SK-N-SH (cell line): ENCODE measurements at regions not wholly inside any gene's neighbourhood (a gene's known extent, or its start where the extent isn't known, plus 50 kb on each side); places are given as distances from the start of the nearest gene placed in this dataset.

ENCODE experiments used
- CTCF ChIA-PET: fragments of 300-600, 350-600 bp; formaldehyde crosslinking; extraction: SDS; loops from one replicate; lab custom pipeline; 2021; lab: Yijun Ruan, JAX
- POLR2A ChIA-PET: fragments of 350-600 bp; sonication (Branson Sonifier 250); formaldehyde crosslinking; extraction: SDS; loops from one replicate; lab custom pipeline; 2020; ENCODE audit warnings: antibody characterized with exemption, inconsistent platforms; lab: Yijun Ruan, JAX
- DNase-seq: peaks from one replicate; pipeline ENCODE4 v3.0.0; 2012
- H2AFZ ChIP-seq: fragments of 200-600 bp; sonication (generic); 2 replicates; pipeline ENCODE4 v1.8.1; 2016; ENCODE audit warnings: antibody characterized with exemption, mild to moderate bottlenecking, low read depth
- H3F3A ChIP-seq: fragments of 200-600 bp; sonication (generic); replicated peaks from 2 replicates; pipeline ENCODE3; 2016; ENCODE audit warnings: antibody characterized with exemption, mild to moderate bottlenecking; ENCODE audit not compliant: insufficient read depth
- H3K27ac ChIP-seq, 2 experiments: fragments of 200-500 bp in 1 of 2; fragments of 200-600 bp in 1 of 2; sonication (Bioruptor generic) in 1 of 2; sonication (generic), shearing (Covaris generic) in 1 of 2; 2 replicates each; pipeline versions ENCODE4 v1.5.1 to v1.6.1; 2014 to 2016; ENCODE audit warnings: low read depth in 2 of 2, inconsistent platforms in 1 of 2, low read length in 1 of 2, mild to moderate bottlenecking in 1 of 2, mixed read lengths in 1 of 2
- H3K27me3 ChIP-seq: fragments of 200-600 bp; sonication (generic), shearing (Covaris generic); 2 replicates; pipeline ENCODE4 v1.6.1; 2016; ENCODE audit warnings: mixed run types; ENCODE audit not compliant: insufficient read depth
- H3K36me3 ChIP-seq, 2 experiments: fragments of 200-500 bp in 1 of 2; fragments of 200-600 bp in 1 of 2; sonication (Bioruptor generic) in 1 of 2; sonication (generic) in 1 of 2; replicated peaks in 1 of 2; 2 replicates each; pipeline versions ENCODE3 to v1.5.1; 2014 to 2016; ENCODE audit warnings: low read length in 1 of 2, mild to moderate bottlenecking in 1 of 2; ENCODE audit not compliant: insufficient read depth in 2 of 2, control insufficient read depth in 1 of 2
- H3K4me1 ChIP-seq, 2 experiments: fragments of 200-500 bp in 1 of 2; fragments of 200-600 bp in 1 of 2; sonication (Bioruptor generic) in 1 of 2; sonication (generic), shearing (Covaris generic) in 1 of 2; 2 replicates each; pipeline versions ENCODE4 v1.5.1 to v1.6.1; 2014 to 2016; ENCODE audit warnings: low read depth in 1 of 2, low read length in 1 of 2, mixed run types in 1 of 2; ENCODE audit not compliant: insufficient read depth in 2 of 2, control insufficient read depth in 1 of 2
- H3K4me2 ChIP-seq: fragments of 200-600 bp; sonication (generic), shearing (Covaris generic); 2 replicates; pipeline ENCODE4 v1.6.1; 2017; ENCODE audit warnings: mixed run types
- H3K4me3 ChIP-seq, 2 experiments: fragments of 200-500 bp in 1 of 2; fragments of 200-600 bp in 1 of 2; sonication (Bioruptor generic) in 1 of 2; sonication (generic), shearing (Covaris generic) in 1 of 2; 2 replicates each; pipeline versions ENCODE4 v1.5.1 to v1.8.1; 2014 to 2016; ENCODE audit warnings: low read depth in 2 of 2, inconsistent platforms in 1 of 2, low read length in 1 of 2, mild to moderate bottlenecking in 1 of 2, mixed read lengths in 1 of 2, moderate library complexity in 1 of 2
- H3K79me2 ChIP-seq: fragments of 200-600 bp; sonication (generic); 2 replicates; pipeline ENCODE4 v1.8.1; 2017; ENCODE audit warnings: mild to moderate bottlenecking; ENCODE audit not compliant: insufficient read depth
- H3K9ac ChIP-seq: fragments of 200-600 bp; sonication (generic); 2 replicates; pipeline ENCODE4 v1.6.1; 2017; ENCODE audit warnings: mixed run types
- H3K9me2 ChIP-seq: fragments of 200-600 bp; sonication (generic); 2 replicates; pipeline ENCODE4 v1.6.1; 2017; ENCODE audit warnings: mixed run types
- H3K9me3 ChIP-seq: fragments of 200-600 bp; sonication (generic); 2 replicates; pipeline ENCODE4 v1.6.1; 2017; ENCODE audit warnings: mixed run types, mild to moderate bottlenecking, moderate library complexity
- H4K20me1 ChIP-seq: fragments of 200-600 bp; sonication (generic); 2 replicates; pipeline ENCODE4 v1.6.1; 2017; ENCODE audit warnings: mild to moderate bottlenecking, mixed run types; ENCODE audit not compliant: insufficient read depth
- CHD2 ChIP-seq: fragments of 150-350 bp; IDR thresholded peaks from 2 replicates; pipeline ENCODE4 v1.6.1; 2018; ENCODE audit warnings: low read length; ENCODE audit not compliant: partially characterized antibody
- EZH2phosphoT487 ChIP-seq: fragments of 200-600 bp; sonication (generic); IDR thresholded peaks from 2 replicates; pipeline ENCODE4 v1.6.1; 2017; ENCODE audit warnings: low read depth, mixed run types, mild to moderate bottlenecking, antibody characterized with exemption, moderate library complexity, borderline replicate concordance
- FOXM1 ChIP-seq: IDR thresholded peaks from 2 replicates; pipeline ENCODE4 v1.4.0; 2012; ENCODE audit warnings: low read depth, mild to moderate bottlenecking
- GABPA ChIP-seq: IDR thresholded peaks from 2 replicates; pipeline ENCODE4 v1.4.0; 2012; ENCODE audit warnings: low read depth, mild to moderate bottlenecking
- JUND ChIP-seq: IDR thresholded peaks from 2 replicates; pipeline ENCODE4 v1.4.0; 2012
- NRF1 ChIP-seq: IDR thresholded peaks from 2 replicates; pipeline ENCODE4 v1.6.1; 2012; ENCODE audit warnings: low read depth, mild to moderate bottlenecking, low read length
- RFX5 ChIP-seq: IDR thresholded peaks from 2 replicates; pipeline ENCODE4 v1.6.1; 2012; ENCODE audit warnings: mild to moderate bottlenecking, improper control_type of control experiment, low read length
- TAF1 ChIP-seq: IDR thresholded peaks from 2 replicates; pipeline ENCODE4 v1.6.1; 2012; ENCODE audit warnings: low read depth, mild to moderate bottlenecking, low read length, moderate library complexity, borderline replicate concordance
- TCF12 ChIP-seq: IDR thresholded peaks from 2 replicates; pipeline ENCODE4 v1.4.0; 2012
- TEAD4 ChIP-seq: IDR thresholded peaks from 2 replicates; pipeline ENCODE4 v1.4.0; 2012; ENCODE audit warnings: mild to moderate bottlenecking, borderline replicate concordance; ENCODE audit not compliant: insufficient read depth
- YY1 ChIP-seq: IDR thresholded peaks from 2 replicates; pipeline ENCODE4 v1.4.0; 2012; ENCODE audit warnings: low read depth, mild to moderate bottlenecking
- WGBS: methylation state at CpG from one replicate; pipeline ENCODE4 v1.1.6; 2017; ENCODE audit warnings: low lambda C conversion rate; 5-methylcytosine and 5-hydroxymethylcytosine counted together
- TF ChIP-seq, protein P1 (sequence below): IDR thresholded peaks from 2 replicates; pipeline ENCODE4 v1.4.0; 2012; ENCODE audit warnings: low read depth, borderline replicate concordance
- TF ChIP-seq, protein P2 (sequence below): IDR thresholded peaks from 2 replicates; pipeline ENCODE4 v1.6.1; 2012; ENCODE audit warnings: mild to moderate bottlenecking, low read depth, low read length, moderate library complexity
- TF ChIP-seq, protein P3 (sequence below): fragments of 200-600 bp; sonication (generic); IDR thresholded peaks from 2 replicates; pipeline ENCODE4 v1.6.1; 2017; ENCODE audit warnings: antibody characterized with exemption, mild to moderate bottlenecking, moderate library complexity

DNA sequence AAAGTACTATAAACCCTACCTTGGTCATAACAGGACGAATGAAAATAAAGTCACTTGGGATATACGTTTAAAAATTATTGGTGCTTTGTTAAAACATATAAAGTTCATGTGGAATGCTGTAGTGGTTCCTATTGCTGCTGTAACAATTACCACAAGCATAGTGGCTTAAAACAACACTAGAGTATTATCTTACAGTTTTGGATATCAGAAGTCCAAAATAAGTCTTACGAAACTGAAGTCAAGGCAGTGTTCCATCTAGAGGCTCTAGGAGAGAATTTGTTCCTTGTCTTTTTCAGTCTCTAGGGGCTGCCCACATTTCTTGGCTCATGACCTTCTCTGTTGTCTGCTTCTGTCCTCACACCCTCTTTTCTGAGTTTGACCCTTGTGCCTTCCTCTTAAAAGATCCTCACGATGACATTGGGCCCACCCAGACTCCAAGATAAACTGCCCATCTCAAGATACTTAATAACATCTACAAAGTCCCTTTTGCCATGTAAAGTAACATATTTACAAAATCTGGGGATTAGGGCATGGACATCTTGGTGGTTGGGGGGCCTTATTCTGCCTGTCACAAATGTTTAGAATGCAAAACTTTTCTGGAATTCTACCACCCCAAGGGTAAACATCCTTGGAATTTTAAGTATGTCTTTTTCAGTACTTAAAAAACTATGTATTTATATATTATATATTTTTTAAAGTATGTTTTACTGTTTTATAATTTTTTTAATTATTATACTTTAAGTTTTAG lies 178.1 kb downstream of the ETNK1 start:
- H4K20me1 ChIP-seq: no peaks in the 10 kb centered on the region
- ChIA-PET CTCF (no interaction called here), POLR2A (no interaction called here)
- no peak overlapping the region for H3K27ac ChIP-seq
- no peak for TF ChIP-seq TCF12
- TF ChIP-seq, protein P1, sequence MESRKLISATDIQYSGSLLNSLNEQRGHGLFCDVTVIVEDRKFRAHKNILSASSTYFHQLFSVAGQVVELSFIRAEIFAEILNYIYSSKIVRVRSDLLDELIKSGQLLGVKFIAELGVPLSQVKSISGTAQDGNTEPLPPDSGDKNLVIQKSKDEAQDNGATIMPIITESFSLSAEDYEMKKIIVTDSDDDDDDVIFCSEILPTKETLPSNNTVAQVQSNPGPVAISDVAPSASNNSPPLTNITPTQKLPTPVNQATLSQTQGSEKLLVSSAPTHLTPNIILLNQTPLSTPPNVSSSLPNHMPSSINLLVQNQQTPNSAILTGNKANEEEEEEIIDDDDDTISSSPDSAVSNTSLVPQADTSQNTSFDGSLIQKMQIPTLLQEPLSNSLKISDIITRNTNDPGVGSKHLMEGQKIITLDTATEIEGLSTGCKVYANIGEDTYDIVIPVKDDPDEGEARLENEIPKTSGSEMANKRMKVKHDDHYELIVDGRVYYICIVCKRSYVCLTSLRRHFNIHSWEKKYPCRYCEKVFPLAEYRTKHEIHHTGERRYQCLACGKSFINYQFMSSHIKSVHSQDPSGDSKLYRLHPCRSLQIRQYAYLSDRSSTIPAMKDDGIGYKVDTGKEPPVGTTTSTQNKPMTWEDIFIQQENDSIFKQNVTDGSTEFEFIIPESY: no peak
- no peak for TF ChIP-seq RFX5
- TF ChIP-seq YY1: no peak
- TF ChIP-seq TAF1: no peak
- TF ChIP-seq, protein P2, sequence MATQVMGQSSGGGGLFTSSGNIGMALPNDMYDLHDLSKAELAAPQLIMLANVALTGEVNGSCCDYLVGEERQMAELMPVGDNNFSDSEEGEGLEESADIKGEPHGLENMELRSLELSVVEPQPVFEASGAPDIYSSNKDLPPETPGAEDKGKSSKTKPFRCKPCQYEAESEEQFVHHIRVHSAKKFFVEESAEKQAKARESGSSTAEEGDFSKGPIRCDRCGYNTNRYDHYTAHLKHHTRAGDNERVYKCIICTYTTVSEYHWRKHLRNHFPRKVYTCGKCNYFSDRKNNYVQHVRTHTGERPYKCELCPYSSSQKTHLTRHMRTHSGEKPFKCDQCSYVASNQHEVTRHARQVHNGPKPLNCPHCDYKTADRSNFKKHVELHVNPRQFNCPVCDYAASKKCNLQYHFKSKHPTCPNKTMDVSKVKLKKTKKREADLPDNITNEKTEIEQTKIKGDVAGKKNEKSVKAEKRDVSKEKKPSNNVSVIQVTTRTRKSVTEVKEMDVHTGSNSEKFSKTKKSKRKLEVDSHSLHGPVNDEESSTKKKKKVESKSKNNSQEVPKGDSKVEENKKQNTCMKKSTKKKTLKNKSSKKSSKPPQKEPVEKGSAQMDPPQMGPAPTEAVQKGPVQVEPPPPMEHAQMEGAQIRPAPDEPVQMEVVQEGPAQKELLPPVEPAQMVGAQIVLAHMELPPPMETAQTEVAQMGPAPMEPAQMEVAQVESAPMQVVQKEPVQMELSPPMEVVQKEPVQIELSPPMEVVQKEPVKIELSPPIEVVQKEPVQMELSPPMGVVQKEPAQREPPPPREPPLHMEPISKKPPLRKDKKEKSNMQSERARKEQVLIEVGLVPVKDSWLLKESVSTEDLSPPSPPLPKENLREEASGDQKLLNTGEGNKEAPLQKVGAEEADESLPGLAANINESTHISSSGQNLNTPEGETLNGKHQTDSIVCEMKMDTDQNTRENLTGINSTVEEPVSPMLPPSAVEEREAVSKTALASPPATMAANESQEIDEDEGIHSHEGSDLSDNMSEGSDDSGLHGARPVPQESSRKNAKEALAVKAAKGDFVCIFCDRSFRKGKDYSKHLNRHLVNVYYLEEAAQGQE: no peak
- TF ChIP-seq, protein P3, sequence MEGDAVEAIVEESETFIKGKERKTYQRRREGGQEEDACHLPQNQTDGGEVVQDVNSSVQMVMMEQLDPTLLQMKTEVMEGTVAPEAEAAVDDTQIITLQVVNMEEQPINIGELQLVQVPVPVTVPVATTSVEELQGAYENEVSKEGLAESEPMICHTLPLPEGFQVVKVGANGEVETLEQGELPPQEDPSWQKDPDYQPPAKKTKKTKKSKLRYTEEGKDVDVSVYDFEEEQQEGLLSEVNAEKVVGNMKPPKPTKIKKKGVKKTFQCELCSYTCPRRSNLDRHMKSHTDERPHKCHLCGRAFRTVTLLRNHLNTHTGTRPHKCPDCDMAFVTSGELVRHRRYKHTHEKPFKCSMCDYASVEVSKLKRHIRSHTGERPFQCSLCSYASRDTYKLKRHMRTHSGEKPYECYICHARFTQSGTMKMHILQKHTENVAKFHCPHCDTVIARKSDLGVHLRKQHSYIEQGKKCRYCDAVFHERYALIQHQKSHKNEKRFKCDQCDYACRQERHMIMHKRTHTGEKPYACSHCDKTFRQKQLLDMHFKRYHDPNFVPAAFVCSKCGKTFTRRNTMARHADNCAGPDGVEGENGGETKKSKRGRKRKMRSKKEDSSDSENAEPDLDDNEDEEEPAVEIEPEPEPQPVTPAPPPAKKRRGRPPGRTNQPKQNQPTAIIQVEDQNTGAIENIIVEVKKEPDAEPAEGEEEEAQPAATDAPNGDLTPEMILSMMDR: no peak
- no peak for TF ChIP-seq EZH2phosphoT487
- TF ChIP-seq TEAD4: no peak
- TF ChIP-seq JUND: no peak
- TF ChIP-seq NRF1: no peak
- TF ChIP-seq GABPA: no peak
- TF ChIP-seq FOXM1: no peak
- no peak for TF ChIP-seq CHD2
- no peaks in the 10 kb centered on the region for H3K79me2 ChIP-seq
- H3K4me3 ChIP-seq: no peak overlapping the region
- H3F3A ChIP-seq: no peaks in the 10 kb centered on the region
- DNase-seq: no peak
- WGBS: 55% methylated on average over 4 of the region's 4 CpGs
- H3K4me1 ChIP-seq: no peaks in the 10 kb centered on the region; a peak in 1 of 4 replicates
- H3K9me2 ChIP-seq: no peaks in the 10 kb centered on the region
- H3K36me3 ChIP-seq: no peaks in the 10 kb centered on the region
- no peak overlapping the region for H2AFZ ChIP-seq
- no peaks in the 10 kb centered on the region for H3K9me3 ChIP-seq
- H3K4me2 ChIP-seq: no peak overlapping the region
- no peak overlapping the region for H3K9ac ChIP-seq
- H3K27me3 ChIP-seq: no peaks in the 10 kb centered on the region
